SKM-1 (cell line): ENCODE measurements at regions not wholly inside any gene's neighbourhood (a gene's known extent, or its start where the extent isn't known, plus 50 kb on each side); places are given as distances from the start of the nearest gene placed in this dataset.

Experiments used
- DNase-seq: peaks from one replicate; lab custom pipeline; 2025; ENCODE audit not compliant: unreplicated experiment; lab: John Stamatoyannopoulos, UW

DNA sequence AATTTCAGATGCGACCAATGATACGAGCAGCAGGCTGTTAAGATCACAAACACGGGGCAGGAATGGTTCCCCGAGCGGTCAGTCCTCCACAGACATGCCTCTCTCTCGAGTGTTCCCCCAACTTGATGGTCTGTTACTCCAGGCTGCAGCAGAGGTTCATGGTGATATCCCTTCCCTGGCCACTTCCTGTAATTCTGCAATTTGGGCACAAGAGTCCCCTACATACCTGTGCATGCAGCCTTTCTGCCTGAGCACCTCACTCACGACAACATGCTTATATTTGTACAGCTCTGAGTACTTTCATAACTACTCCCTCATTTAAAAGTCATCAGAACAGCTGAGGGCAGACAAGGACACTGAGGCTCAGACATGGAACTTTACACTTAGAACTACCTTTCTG lies 408.1 kb upstream of the NR2F2 start:
- DNase-seq = no peak

DNA sequence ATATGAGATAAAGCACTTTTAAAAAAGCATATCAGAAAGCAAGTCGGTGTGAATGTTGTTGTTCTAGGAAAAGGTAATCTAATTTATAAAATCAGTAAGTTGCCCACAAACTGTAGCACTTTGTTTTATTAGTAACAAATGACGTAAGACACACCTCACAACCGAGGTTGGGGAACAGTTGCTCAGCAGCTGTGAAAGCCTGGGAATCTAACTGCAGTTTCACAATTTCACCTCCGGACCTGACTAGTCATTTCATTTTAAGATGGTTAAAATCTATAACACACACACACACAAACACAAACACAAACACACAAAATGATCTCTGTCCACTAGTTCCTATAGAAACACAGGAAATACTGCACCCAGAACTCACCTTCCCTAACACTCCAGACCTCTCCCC lies 406.7 kb upstream of the NR2F2 start:
- DNase-seq = no peak

DNA sequence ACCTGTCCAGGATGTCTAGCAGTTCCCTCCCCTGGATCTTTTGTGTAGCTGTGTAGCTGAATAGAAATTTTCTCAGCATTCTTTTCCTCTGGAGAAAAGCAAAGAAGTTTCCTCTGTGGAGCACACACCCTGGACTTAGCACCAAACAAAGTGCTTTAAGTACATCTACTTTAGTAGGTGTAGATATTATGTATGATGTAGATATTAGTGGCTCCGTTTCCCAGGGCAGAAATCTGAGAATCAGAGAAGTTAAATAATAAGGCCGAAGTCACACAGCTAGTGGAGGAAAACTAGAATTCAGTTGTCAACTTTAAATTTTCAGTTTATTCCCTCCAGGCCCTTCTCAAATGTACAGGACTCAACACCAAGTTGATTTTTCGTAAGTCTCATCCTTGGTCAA lies 401.7 kb upstream of the NR2F2 start:
- DNase-seq = no peak

DNA sequence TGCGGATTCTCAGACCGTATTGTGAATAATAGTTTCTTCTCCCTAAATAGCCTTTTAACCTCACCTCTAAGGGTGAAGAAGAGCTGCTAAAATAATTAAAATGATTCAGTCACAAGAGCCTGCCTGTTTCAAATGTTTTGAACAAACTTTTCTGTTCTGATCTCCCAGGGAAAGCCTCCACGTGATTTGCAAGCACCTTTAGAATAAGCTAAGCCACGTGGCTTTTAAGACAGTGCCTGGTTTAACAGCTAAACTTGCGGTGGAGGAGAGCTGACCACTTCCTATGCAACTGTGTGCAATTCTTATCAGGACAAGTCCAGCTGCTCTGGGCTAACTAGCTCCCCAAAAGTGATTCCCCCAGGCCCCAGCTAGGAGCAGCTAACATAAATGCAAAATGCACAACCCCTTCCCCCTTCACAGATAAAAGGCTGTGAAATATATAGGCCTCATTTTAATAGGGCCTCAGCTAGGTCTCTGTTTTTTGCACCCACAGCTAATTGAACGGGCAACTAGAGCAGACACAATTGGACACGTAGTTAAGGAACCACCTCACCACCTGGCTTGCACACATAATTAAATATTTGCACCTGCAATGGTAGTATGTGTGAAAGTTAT lies 401.2 kb upstream of the NR2F2 start:
- peak; percentile 69 for DNase-seq

DNA sequence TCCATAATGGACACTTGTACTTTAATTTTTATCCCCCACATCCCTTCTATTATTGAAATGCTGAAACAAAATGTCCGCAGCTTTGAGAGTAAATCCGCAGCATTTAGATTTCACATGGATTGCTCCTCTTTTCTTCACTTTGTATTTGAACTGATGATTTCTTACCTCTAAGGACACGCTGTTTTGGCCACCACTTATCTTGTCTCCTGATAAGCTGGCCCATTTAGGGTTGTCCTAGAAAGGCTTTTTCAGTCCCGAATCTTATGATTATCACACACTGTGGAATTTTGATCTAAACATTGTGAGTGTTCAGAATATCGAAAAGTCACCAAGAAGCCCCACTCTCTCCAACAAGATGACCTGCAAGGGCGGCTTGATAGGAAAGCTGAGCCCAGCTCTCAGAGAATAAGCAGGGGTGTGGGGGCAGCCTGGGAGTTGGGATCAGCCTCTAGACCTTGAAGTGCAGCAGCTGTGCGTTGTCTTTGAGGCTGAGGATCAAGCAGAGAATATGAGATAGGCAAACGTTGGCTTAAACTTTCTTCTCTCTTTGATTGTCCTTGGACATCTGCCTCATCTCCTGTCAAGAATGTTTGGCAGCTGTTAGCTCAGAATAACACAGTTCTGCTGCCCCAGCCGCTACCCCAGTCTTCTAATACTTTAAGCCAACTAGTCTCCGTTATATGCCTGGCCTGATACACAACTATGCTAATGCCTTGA lies 399.7 kb upstream of the NR2F2 start:
- no peak for DNase-seq

DNA sequence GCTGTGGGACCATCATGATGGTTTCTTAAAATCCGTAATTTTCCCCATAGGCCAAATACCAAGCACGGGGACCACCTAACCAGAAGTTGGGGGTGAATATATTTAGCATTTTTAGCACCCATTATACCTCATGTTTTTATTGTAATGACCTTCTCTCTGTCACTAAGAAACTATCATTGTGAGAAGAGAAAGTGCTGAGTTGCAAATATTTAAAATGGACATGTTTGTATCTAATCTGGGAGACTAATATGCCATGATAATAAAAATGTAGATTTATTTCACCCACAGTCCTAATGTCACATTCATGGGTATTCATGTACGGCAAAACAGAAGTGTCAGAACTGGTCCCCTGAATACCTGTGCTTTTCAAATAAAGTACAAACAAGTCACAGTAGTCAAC lies 398.9 kb upstream of the NR2F2 start:
- DNase-seq = no peak

DNA sequence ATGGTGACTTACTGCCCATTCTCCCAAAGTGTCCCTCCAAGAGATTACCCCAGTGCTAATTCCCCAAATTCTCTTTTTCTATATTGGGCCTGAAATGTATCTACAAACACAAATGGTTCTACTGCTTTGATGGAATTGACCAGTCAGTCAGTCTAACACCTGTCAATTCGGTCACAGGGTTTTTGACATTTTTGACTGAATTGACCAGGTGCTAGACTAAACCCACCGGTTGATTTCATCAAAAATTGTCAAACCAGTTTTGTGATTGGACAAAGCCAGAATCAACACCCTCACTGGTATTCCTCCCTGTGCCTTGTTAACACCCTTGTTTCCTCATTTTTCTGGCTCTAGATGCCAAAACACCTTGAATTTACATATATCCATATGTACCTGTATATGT lies 398.4 kb upstream of the NR2F2 start:
- no peak for DNase-seq

DNA sequence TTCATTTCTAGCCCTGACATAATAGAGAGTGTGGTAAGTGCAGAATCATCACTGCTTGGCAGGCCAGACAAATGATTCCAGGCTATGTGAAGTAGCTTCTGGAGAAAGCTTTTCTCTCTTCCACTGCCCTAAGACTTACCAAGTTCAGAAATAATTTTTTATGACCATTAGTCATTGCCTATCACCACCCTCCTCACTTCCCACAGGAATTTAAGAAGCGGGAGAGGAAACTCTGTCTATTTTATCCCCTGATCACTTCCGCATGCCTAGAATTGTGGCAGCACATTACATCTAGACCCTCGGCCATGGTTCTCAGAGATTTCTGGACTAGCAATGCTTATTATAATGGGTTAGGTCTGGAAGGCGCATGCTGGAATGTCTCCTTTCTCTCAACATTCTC lies 397.8 kb upstream of the NR2F2 start:
- no peak for DNase-seq

DNA sequence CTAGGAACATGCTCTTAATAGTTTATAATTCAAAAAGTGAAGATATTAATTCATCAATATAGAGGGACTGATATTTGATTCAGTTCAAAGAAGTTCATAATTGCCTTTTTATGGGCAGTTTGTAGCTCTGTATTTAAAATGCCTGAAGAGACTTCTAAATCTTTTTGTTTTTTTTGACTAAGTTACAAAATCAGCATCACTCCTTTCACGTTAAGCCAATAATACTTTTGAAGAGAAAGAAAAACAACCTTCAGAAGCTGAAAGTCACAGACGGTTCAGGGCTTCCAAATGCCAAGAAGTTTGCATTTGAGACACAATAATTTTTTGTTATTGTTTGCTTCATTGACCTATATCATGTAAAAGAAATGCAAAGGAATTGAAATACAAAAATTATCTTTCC lies 394.6 kb upstream of the NR2F2 start:
- DNase-seq = no peak

DNA sequence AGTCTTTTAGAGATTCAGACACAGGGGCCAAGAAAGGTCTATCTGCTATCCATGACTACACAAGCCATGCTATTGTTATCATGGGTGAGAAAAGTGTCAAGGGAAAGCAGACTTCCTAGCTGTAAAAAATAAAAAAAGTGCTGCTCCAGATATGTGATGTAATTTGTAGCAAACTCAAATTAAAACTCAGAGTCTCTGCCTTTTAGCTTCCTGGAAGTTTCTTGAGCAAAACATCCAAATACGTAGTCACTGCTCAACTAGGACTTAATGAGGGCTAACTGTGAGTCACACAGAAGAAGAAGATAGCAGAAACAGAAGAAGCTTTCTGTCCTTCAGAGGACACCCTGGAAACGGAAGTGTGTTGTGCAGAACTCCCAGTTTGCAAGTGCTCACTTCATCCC lies 393.4 kb upstream of the NR2F2 start:
- DNase-seq = no peak

DNA sequence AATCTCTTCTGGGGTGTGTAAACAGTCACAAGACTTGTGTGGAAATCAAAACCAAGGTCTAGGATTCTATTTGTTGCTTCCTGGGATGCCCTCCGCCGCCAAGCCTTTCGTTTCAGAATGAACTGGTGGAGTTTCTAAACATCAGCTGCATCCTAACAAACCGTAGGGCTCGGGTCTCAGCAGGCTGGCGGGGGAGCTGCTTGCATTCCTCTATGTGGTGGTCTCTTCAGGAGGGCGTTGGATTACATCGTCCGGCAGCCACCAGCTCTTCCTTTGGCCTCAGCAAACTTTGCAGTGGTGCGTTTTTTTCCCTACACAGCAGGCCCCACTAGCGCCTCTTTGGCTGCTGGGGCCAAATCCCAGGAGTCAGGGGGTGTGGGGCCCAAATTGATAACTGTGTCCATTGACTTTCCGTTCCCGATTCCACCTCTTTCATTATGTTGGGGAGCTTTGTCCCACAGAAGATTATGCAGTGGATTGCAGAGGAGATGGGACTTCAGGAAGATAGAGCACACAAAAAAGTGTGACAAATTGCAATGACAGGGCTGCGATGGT lies 390.0 kb upstream of the NR2F2 start:
- DNase-seq = no peak

DNA sequence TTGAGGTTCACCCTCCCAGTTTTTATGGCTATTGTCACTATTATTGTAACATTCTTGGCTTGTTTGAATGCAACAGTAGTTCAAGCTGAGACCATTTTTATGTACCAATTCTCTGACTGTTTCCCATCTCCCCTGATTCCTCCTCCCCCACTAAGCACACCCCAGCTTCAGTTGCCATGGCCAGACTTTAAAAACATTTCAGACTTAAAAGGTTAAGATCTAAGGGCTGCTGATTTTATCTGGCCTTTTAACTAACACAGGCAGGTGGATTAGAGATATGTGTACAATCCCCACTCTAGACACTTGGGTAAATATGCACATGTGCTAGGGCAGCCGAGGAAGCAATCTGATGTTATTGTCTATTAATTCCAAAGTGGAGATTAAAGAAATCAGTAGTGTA lies 386.3 kb upstream of the NR2F2 start:
- no peak for DNase-seq

DNA sequence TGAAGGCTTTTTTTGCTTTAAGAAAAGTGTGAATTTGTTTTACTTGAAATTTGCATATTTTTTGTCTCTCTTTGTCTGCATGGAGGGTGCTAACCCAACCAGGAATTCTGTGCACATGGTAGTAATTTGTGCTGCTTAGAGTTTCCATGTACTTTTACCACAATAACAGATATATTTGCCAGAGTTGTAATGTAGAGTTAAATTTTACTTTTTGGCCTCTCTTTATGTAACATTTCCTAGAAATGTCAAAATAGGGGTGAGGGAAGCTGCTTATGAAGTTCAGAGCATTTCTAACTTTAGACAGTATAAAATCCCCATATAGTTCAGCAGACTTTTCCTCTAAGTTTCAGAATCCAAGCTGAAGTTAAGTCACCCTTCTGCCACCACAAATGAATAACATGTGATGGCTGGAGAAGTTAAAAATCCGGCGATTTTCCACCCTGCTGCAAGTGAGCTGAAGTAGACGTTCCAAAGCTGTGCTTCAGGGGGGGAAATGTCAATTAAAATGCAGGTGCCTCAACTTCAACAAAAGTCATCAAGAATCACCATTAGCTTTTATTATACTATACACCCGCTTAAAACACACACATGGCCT lies 385.7 kb upstream of the NR2F2 start:
- no peak for DNase-seq

DNA sequence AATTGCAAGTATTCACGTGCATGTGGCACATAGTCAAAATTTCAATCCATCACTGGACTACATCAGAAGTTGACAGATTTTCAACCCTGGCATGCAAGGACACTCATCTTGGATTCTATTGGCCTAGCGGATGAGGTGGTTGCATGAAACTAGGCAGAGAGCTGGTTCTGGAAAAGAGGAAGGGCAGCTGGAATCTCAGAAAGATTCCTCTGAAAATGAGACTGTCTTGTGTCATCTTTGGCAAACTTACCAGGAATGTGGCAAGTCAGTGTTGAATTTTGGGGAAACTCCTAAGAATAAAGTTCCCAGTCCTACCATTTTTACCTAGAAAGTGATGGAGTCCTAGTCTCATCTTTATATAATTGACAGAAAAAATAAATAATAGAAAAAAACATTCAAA lies 384.3 kb upstream of the NR2F2 start:
- no peak for DNase-seq

DNA sequence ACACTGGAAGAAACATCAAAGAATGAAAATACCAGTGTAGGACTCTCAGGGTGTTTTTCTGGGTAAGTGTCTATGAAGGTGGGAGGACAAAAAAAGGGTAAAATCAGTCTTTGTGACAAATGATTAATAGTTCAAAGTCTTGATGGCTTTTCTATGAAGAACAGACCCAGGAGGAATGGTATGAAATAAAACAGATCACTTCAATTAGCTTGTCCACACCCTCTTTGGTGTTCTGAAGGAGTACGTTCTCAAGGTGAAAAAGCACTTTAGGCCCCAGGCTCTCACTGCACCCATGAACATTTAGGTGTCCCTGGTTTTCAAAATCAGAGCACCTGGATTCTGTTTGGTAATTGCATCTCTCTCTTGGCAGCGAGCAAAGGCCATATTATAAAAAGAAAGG lies 383.6 kb upstream of the NR2F2 start:
- no peak for DNase-seq

DNA sequence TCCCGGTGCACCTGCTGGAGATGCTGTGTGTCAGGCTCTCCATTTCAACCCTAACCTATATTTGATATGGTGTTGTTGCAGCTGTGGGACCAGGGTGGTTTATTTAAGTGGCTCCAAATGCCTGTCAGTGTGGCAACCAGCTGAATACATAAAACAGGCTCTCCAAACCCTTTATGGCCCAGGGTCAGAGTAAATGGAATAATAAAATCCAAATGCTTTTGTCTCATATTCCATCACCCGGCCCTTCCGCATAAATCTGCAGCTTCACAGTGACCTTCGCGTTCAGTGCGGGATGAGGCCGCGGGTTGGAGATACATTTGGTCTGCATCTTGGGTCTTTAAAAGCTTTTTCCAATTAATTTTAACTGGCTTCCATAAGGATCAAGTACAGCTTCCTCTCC lies 382.1 kb upstream of the NR2F2 start:
- no peak for DNase-seq

DNA sequence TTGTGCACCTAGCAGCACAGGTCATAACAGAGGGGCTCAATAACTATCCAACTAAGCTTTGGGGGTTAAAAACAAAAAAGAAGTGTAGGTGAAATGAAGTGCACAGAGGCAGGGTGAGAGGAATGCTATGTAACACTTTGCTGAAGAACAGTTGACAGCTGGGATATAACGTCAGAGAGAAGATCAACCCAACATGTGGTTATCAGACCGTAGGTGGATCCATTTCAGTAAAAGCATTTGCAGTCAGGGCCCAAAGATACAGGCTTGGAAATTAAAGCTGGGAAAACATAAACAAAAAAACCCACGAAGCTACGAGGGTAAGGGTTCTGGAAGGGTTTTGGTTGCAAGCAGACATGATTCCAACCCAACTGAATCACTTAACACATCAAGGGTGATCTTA lies 377.5 kb upstream of the NR2F2 start:
- DNase-seq = no peak

DNA sequence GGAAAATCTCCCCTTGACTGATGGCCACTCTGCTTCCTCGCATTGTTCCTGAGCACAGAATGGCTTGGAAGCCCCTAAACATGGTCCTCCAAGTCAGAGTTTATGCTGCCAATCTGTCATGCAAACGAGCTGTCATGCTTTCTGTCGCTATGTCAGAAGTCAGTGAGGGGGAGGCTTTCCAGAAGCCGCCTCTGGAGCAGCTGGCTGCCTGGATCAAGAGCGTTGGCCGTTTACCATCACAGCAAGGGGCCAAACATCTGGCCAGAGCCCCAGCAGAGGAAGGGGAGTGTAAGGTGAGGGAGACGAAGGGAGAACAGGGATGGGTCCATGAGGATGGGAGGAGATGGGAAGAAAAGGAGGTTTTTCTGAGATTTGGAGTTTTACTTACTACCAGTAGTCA lies 372.6 kb upstream of the NR2F2 start:
- no peak for DNase-seq

DNA sequence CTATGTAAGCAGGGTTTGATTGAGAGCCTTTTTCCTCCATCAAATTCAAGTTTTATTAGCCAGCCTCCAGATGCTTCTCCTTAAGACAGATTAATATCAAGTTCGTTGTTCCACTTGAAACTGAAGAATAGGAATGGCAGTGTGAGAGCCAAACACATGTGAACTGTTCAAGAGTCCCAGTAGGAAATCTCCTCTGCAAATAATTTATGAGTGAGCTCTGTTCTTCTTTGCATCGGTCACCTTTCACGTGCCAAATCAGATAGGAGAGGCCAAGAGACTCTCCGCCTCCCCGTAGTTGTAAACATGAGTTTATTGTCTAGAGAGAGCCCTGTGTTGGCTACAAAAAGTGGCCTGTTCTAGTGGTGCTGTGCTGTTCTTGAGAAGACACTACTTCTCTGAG lies 372.1 kb upstream of the NR2F2 start:
- DNase-seq = no peak

DNA sequence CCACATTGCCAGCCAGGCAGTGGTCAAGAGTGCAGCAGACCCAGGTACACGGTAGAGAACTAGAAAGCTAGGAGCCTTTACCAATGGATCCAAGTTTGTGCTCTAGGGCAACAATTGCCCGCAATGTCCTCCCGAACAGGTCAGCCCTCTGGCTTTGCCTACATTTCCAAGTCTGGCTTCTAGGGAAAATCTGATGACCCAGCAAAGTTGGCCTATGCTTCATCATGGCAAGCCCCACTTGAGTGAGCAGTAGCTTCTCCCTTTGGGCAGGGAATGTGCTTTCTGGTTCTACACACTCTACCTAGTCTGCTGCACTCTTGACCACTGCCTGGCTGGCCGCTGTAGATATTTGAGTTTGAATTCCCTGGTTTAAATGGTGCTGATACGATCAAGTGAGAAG lies 361.6 kb upstream of the NR2F2 start:
- DNase-seq = no peak

DNA sequence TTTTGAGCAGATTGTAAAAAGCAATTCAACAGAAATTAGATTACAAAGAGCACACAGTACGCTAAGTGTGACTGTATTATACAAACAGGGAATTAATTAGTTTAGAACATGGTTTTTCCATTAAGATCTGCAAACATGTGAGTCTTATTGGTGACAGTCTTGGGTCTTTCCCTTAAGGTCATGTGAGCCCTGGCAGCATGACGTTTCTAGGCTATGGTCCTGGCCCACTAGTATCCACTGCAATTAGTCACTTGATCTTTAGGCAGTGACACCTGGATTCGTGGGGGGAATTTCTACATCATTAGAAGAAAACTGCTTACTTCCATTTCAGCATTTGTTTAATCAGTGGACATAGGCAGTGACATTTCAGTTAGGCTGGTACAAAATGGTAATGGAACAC lies 360.2 kb upstream of the NR2F2 start:
- DNase-seq = no peak

DNA sequence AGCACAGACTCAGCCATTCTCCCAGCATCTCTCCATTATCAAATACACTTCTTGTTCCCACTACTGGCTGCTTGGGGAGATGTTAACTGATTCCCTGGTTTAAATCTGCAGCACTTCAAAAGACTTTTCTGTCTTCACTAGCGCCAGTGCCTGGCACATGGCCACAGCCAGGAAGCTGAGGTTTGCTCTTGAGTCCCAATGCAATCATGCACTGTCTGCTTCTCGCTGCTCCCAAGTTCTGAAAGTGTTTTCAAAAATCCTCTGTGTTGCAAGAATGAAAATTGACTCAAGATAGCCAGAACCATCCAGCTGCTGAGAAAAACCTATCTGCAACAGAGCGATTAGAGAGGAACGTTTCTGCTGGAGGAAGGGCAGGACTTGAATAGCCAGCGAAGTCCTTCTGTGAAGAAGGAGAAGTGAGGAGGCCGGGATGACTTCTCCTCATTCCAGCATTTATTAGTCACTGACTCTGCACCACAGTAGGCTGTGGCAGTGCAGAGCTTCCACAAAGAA lies 358.4 kb upstream of the NR2F2 start:
- DNase-seq = no peak
